ENCODE measurements at regions not wholly inside any gene's neighbourhood (a gene's known extent, or its start where the extent isn't known, plus 50 kb on each side); places are given as distances from the start of the nearest gene placed in this dataset.

DNA sequence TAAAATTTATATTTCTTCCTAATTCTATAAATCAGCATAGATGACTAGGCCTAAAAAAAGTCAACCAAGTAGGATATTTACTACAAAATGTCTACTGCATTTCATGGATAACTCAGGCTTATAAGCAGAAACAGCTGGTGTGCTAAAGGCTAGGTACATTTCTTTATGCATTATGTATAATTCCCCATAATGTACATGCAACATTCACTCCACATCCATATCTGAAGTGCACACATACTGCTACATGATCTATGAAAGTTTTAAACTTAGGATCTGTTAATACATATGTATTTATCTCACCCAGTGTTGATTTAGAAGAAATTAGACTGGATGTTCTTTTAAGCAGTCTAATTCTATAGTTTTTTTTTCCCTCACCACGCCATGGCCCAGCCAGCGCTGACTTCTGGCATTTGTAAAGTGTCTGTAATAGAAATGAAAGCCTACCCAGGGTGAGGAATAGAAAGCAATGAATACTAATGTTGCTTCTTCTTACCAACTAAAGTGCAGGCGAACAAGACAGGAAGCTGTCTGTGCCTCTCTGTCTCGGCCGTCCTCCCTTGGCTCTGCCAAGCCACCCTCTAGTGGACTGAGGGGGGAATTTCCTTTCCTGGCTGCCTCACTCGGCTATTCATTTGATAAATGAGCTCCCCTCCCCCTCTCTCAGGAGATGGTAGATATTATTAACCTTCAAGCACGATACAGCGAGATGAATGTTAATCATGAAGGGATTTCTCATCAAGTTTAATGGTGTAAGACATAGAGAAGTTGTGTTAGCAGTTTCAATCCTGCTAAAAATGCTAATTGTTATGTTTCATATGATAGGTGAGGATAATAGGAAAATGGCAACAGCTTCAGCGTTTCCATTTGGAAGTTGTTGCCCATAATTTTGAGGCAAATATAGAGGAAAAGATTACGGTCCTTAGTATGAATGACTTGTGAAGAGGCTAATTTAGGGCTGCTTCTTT, 384.5 kb downstream of the MTX2 start:
- DNase-seq, result no peak

DNA sequence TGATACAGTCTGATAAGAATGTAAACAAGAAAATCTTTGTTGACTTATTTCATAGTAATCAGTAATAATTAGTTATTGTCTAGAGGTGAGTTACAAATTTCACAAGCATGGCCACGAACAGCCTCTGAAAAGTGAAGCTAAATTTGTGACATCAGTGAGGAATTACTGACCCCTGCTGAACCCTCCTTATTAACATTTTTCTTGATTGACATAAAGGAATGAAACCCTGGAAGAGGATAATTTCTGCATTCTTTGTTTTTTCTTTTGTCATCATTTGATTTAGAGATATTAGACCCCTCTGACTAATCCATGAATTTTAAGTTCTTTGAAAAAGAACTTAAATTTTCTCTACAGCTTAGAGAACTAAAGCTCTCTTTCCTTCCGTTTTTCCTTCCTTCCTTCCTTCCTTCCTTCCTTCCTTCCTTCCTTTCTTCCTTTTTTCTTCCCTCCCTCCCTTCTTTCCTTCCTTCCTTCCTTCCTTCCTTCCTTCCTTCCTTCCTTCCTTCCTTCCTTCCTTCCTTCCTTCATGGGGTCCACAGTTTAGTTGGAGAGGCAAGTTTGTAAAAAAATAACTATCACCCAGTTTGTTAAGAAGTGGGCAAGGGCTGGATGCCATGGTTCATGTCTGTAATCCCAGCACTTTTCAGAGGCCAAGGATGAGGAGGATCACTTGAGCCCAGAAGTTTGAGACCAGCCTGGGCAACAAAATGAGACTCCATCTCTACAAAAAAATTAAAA, 387.0 kb downstream of the MTX2 start:
- no peak for DNase-seq

DNA sequence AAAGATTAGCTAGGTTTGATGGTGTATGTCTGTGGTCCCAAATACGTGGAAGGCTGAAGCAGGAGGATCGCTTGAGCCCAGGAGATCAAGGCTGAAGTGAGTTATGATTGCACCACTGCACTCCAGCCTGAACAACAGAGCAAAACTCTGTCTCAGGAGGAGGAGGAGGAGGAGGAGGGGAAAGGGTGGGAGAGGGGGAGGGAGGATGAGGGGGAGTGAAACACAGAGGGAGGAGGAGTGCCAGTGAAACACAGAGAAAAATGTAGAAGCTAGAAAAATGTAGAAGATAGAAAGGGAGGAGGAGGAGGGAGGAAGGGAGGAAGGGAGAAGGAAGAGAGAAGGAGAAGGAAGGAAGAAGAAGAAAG, 387.5 kb downstream of the MTX2 start:
- no peak for DNase-seq

- no peak for DNase-seq
Observed at GRCh38 chr2:176657393-176657792, 388.2 kb downstream of the MTX2 start.

- DNase-seq, result no peak
Observed at GRCh38 chr2:176658708-176659107, 389.5 kb downstream of the MTX2 start.

GRCh38 chr2:176662753-176663152, 393.5 kb downstream of the MTX2 start:
- DNase-seq, result no peak

- DNase-seq, result no peak
Observed at GRCh38 chr2:176664478-176664877, 395.2 kb downstream of the MTX2 start.

DNA sequence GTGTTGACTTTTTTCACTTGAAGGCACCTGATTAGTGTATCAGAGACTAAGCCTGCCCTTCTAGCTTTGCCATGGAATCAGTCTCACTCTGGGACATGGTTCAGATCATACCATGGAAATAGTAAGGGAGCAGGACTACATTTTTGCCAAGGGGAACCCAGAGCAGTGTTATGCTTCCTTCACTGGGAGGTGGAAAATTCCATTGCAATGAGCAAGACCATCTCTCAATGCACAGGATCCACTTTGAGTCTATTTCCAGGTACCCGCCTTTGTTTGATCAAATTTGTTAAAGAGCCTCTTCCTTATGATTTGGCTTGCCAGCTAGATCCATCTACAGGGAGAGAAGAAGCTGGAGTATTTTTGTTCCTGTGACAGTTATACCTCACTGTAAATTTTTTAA, 395.8 kb downstream of the MTX2 start:
- no peak for DNase-seq

DNA sequence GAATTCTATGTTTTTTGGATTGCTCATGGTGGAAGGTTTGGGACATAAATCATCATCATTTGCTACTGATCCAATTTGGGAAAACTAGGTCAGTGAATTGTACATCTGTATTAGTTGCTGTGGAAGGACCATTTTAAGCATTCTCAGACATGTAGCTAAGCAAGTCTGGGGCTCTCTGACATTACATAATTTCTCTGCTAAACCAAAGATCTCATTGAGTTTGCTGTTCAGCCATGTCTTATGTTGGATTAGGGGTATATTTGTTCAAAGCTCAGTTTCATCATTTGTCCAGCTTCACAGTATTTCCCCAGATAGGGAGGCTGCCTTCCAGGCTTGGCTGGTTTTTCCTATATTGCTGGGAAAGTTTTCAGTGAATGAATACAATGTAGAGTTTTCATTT, 399.7 kb downstream of the MTX2 start:
- no peak for DNase-seq

DNA sequence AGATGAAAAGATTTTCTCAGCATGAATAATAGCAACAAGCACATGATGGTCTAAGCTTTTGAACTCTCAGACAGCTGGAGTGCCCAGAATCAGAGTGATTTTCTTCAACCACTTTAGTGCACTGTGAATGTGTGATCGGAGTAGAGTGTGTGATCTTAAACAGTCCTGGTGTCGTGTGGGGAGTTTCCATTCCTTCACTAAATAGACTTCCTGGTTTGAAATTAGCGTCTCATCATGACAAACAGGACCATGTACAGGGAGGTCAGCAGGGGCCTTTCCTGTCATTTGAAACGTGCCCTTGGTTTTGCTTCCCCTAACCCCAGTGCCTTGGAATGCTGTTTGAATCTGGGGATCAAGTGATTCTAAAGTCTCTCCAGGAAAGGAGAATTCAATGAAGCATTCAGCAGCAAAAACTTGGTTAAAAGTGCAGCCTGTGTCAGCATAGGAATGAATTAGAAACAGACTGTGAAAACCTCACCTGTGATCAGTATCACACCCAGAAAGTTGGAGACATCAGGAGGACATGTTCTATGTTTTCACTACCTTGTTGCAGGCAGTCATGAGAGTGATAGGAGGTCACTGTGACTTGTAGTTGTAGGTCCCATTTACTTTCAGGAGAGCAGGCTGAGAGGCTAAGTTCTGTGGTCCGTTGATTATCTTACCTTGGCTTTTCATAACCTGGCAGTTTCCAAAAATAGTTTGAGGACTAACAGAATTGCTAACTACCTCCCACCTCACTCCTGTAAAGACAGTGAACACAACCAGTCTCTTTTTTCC, 400.3 kb downstream of the MTX2 start:
- no peak for DNase-seq

- no peak for DNase-seq
Observed at GRCh38 chr2:176675271-176675949, 406.2 kb downstream of the MTX2 start.

DNA sequence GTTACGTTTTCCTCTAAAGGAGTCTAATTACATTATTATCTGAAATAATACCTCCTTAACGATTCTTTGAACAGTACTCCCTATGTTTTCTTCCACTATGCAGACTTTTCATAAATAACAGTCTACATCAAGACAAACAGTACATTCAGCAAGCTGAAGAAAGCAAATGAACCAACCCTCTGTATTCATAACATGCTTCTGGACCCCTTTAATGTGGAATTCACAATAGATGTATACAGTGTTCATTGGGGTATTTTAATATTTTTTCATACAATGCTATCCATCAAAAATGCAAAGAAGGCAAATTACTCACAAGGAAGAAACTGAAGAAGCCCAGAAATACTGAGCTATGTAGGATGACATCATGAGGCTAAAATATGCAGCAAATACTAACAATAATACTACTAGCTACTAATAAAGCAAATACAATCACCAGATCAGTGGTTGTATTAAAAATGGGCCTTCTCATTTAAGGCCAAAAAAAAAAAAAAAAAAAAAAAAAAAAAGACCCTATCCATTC, 408.6 kb downstream of the MTX2 start:
- no peak for DNase-seq

- no peak for DNase-seq
Observed at GRCh38 chr2:176678571-176678970, 409.3 kb downstream of the MTX2 start.

GRCh38 chr2:176679061-176679669, 409.9 kb downstream of the MTX2 start:
- DNase-seq, result no peak

- no peak for DNase-seq
Observed at GRCh38 chr2:176680916-176681516, 411.8 kb downstream of the MTX2 start.

- no peak for DNase-seq
Observed at GRCh38 chr2:176681584-176682115, 412.4 kb downstream of the MTX2 start.

GRCh38 chr2:176682278-176682677, 413.0 kb downstream of the MTX2 start:
- DNase-seq, result no peak

DNA sequence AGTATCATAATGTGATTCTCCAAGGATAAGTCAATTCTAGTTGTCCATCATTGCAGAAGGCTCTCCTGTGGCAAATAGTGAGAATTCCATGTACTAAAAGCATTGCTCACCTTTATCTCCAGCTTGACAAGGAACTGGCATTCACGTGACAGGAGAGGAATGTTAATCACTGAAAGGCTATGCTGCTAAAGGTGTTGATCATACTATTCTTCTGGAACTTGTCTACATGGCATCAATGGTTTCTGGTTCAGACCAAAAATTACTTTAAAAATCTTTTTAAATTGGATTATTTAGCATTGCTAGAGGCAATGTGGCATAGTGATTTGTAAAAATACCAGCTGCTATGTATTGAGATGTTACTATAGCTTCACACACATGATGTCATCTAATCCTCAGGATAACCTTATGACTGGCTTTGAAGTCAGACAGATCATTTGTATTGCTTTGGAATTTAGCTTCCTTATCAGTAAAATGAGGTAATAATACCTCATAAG, 414.4 kb downstream of the MTX2 start:
- DNase-seq, result no peak

GRCh38 chr2:176685908-176686307, 416.7 kb downstream of the MTX2 start:
- DNase-seq, result no peak

DNA sequence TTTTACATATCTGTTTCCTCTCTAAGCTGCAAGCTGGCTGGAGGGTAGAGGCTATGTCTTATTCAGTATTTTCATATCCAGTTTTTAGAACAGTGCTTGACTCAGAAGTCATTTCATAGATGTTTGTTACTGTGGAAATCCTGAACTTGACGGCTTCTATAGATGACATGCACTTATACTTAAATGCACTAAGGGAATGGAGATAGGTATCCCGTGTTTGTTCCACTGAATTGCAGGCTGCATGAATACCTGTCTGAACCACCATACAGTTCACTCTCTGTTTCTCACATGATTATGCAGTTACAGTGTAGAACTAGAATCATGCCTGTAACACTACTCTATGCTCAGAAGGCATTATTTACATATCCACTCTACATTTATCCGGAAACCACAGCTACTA, 417.1 kb downstream of the MTX2 start:
- no peak for DNase-seq

DNA sequence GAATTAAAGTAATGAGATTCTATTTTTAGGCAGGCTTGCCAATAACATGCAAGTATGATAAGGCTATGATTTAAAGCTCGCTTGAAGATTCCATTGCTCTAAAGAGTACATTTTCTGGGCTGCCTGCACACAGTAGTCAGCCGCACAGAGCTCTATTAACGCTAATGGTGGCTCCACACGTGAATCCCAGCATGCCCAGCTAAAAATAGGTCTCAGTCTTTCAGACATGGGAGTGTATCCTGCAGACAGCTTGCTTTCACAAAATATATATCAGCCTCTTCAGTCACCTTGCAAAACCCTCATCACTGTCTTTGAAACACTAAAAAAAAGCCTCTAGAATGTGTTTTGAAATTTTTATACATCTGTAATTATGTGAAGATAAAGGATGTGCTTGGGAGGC, 418.1 kb downstream of the MTX2 start:
- DNase-seq, result no peak

Measured in activated CD4-positive, CD25-positive, alpha-beta regulatory T cell (primary cell).